ENCODE measurements at regions not wholly inside any gene's neighbourhood (a gene's known extent, or its start where the extent isn't known, plus 50 kb on each side); places are given as distances from the start of the nearest gene placed in this dataset.

DNA sequence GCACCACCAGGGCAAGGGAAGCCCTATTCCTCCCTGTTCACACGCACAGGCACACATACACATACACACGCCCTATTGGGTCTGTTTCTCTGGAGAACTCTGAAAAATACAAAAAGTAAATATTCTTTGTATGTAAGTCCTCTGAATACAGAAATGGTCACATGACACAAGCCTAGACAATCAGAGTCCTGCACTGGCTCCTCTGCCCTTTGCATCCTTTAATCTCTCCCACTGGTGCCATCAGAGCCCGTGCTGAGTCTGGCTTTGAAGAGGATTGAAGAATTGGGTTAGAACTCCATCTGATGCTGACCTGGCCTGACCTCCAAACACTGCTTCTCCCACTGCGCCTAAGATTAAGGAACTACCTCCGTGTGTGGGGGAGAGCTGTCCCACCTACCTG is 273.2 kb upstream of the TBX3 start:
- Mint-ChIP-seq H3K27me3 (ENCODE audit: unreplicated experiment) (no peaks in the 10 kb centered on the region), H3K27ac (ENCODE audit: unreplicated experiment) (no peak overlapping the region), H3K4me3 (ENCODE audit: low read depth, unreplicated experiment) (no peak overlapping the region), H3K4me1 (ENCODE audit: low read depth, unreplicated experiment) (no peaks in the 10 kb centered on the region), H3K9me3 (ENCODE audit: low read depth, unreplicated experiment) (peaks cover 9% of the 10 kb centered on the region), H3K36me3 (ENCODE audit: insufficient read depth, unreplicated experiment) (no peaks in the 10 kb centered on the region)
- DNase-seq: no peak
- BruUV-seq (replicated peaks): no TSS peak
- CTCF ChIA-PET: no interaction called here
- TF ChIP-seq, protein P1, sequence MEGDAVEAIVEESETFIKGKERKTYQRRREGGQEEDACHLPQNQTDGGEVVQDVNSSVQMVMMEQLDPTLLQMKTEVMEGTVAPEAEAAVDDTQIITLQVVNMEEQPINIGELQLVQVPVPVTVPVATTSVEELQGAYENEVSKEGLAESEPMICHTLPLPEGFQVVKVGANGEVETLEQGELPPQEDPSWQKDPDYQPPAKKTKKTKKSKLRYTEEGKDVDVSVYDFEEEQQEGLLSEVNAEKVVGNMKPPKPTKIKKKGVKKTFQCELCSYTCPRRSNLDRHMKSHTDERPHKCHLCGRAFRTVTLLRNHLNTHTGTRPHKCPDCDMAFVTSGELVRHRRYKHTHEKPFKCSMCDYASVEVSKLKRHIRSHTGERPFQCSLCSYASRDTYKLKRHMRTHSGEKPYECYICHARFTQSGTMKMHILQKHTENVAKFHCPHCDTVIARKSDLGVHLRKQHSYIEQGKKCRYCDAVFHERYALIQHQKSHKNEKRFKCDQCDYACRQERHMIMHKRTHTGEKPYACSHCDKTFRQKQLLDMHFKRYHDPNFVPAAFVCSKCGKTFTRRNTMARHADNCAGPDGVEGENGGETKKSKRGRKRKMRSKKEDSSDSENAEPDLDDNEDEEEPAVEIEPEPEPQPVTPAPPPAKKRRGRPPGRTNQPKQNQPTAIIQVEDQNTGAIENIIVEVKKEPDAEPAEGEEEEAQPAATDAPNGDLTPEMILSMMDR (IDR thresholded peaks at IDR 0.05; ENCODE audit: unreplicated experiment): no peak
- intact Hi-C loops (cut with micrococcal nuclease; ENCODE audit: unreplicated experiment): no loop called here

DNA sequence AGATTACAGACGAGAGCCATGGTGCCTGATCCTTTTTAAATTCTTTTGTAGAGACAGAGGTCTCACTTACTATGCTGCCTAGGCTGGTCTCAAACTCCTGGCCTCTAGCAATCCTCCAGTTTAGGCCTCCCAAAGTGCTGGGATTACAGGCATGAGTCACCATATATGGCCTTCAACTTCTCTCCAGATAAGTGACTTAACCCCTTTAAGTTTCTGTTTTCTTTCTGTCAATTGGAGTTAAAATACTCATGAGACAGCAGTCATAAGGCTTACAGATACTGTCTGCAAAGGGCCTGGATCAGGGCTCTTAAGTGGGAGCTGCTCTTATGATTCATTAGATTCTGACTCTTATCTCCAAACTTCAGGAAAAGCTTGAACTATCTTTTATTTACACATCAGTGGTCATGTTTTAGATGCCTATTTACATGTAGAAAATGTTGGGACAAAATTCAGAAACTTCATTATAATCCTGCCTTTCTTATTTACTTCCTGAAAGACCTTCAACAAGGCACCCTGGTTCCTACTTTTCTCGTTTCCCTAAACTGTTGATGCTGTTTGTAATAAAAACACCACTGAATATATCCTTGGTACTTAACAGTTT is 271.5 kb upstream of the TBX3 start:
- intact Hi-C loops (cut with micrococcal nuclease; ENCODE audit: unreplicated experiment): no loop called here
- no peak overlapping the region for H3K27ac Mint-ChIP-seq (ENCODE audit: unreplicated experiment)
- no TSS peak for BruUV-seq (replicated peaks)
- no peak overlapping the region for H3K4me3 Mint-ChIP-seq (ENCODE audit: low read depth, unreplicated experiment)
- H3K27me3 Mint-ChIP-seq (ENCODE audit: unreplicated experiment): no peaks in the 10 kb centered on the region
- peaks cover 9% of the 10 kb centered on the region for H3K9me3 Mint-ChIP-seq (ENCODE audit: low read depth, unreplicated experiment)
- CTCF ChIA-PET: no interaction called here
- H3K4me1 Mint-ChIP-seq (ENCODE audit: low read depth, unreplicated experiment): no peaks in the 10 kb centered on the region
- H3K36me3 Mint-ChIP-seq (ENCODE audit: insufficient read depth, unreplicated experiment): no peaks in the 10 kb centered on the region
- no peak for DNase-seq
- TF ChIP-seq, protein P1 (IDR thresholded peaks at IDR 0.05; ENCODE audit: unreplicated experiment): no peak

DNA sequence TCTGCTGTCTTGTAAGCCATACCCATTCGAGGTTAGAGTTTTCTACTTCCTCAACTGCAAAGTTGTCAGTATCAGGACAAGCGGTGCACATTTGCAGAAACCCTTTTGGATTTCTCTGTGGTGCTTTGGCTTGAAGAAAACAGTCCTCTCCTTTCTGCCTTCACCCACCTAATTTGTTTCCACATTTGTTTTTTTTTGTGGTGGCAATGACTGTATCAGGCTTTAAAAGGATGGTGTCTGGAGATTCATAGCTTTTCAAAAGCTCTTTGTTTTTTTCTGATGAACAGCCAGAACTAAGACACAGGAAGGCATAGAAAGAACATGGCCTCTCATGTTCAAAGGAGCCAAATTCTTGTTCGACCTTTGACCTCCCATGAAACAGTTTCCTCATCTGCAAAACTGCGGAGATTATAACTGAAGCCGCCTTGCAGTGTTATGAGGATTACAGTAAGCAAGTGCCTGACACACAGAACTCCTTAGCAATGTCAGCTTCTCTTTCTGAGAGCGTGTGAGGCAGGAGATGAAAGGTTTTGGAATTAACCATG is 270.6 kb upstream of the TBX3 start:
- intact Hi-C loops (cut with micrococcal nuclease; ENCODE audit: unreplicated experiment): no loop called here
- Mint-ChIP-seq H3K4me1 (ENCODE audit: low read depth, unreplicated experiment) (no peaks in the 10 kb centered on the region), H3K27me3 (ENCODE audit: unreplicated experiment) (no peaks in the 10 kb centered on the region), H3K4me3 (ENCODE audit: low read depth, unreplicated experiment) (no peak overlapping the region), H3K9me3 (ENCODE audit: low read depth, unreplicated experiment) (peaks cover 9% of the 10 kb centered on the region), H3K36me3 (ENCODE audit: insufficient read depth, unreplicated experiment) (no peaks in the 10 kb centered on the region), H3K27ac (ENCODE audit: unreplicated experiment) (no peak overlapping the region)
- BruUV-seq (replicated peaks): no TSS peak
- TF ChIP-seq, protein P1 (IDR thresholded peaks at IDR 0.05; ENCODE audit: unreplicated experiment): no peak
- CTCF ChIA-PET: no interaction called here
- DNase-seq: no peak

DNA sequence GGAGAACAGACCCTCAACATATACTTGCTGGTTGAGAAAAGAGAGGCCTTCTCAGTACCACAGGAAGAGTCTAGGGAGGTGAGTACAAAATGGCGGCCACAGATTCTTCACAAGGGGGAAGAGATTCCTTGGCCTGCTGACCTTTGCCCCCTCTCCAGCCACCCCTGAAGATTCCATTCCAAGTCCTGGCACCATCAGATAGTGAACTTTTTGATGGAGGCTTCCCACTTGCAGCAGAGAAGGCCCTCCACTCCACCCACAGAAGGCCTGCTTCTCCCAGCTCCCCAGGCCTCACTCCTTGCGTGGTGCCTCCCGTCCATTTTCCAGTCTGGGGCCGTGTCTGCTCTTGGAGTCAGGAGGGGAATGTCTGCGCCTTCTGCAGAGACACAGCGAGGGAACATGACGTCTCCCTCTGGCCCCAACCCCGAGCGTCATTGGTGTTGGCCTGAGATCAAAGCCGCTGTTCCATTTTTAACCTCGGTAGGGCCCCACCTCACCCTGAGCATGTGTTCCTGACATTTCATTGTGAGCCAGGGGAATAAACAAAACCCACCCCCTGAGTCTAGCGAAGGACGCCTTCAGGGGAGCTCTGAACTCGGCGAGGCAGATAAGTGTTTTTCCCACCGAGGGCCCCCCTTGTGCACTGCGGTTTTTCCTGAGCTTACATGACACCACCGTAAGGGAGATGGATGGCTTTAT is 268.7 kb upstream of the TBX3 start:
- DNase-seq: no peak
- intact Hi-C loops (cut with micrococcal nuclease; ENCODE audit: unreplicated experiment): no loop called here
- H3K4me3 Mint-ChIP-seq (ENCODE audit: low read depth, unreplicated experiment): no peak overlapping the region
- no TSS peak for BruUV-seq (replicated peaks)
- H3K4me1 Mint-ChIP-seq (ENCODE audit: low read depth, unreplicated experiment): no peaks in the 10 kb centered on the region
- no peak overlapping the region for H3K27ac Mint-ChIP-seq (ENCODE audit: unreplicated experiment)
- no peaks in the 10 kb centered on the region for H3K36me3 Mint-ChIP-seq (ENCODE audit: insufficient read depth, unreplicated experiment)
- TF ChIP-seq, protein P1 (IDR thresholded peaks at IDR 0.05; ENCODE audit: unreplicated experiment): no peak
- H3K9me3 Mint-ChIP-seq (ENCODE audit: low read depth, unreplicated experiment): peaks cover 9% of the 10 kb centered on the region
- no peaks in the 10 kb centered on the region for H3K27me3 Mint-ChIP-seq (ENCODE audit: unreplicated experiment)
- CTCF ChIA-PET: no interaction called here

Measured in Calu3 (cell line).